HEK293 (cell line): ENCODE measurements at regions not wholly inside any gene's neighbourhood (a gene's known extent, or its start where the extent isn't known, plus 50 kb on each side); places are given as distances from the start of the nearest gene placed in this dataset.

Experiments used
- KLF1 ChIP-seq: fragments of 450-650 bp; formaldehyde crosslinking; IDR thresholded peaks from 2 replicates; pipeline ENCODE4 v1.5.1; 2016; ENCODE audit warnings: missing biosample characterization, missing genetic modification characterization
- MEIS1 ChIP-seq: sonication (generic); formaldehyde crosslinking; IDR thresholded peaks from 2 replicates; pipeline ENCODE4 v1.8.1; 2022; ENCODE audit warnings: missing genetic modification reagents, mild to moderate bottlenecking, borderline replicate concordance
- MZF1 ChIP-seq: fragments of 450-650 bp; formaldehyde crosslinking; IDR thresholded peaks from 2 replicates; pipeline ENCODE4 v1.5.1; 2017; ENCODE audit warnings: missing biosample characterization, missing genetic modification characterization, borderline replicate concordance
- SALL2 ChIP-seq: fragments of 450-650 bp; formaldehyde crosslinking; IDR thresholded peaks from 2 replicates; pipeline ENCODE4 v1.5.0; 2017; ENCODE audit warnings: missing biosample characterization, mild to moderate bottlenecking, missing genetic modification characterization, borderline replicate concordance
- ZBTB7A ChIP-seq: fragments of 450-650 bp; formaldehyde crosslinking; IDR thresholded peaks from 2 replicates; pipeline ENCODE4 v1.5.1; 2016; ENCODE audit warnings: low read depth, missing biosample characterization, missing genetic modification characterization
- ZFP69B ChIP-seq: fragments of 450-650 bp; formaldehyde crosslinking; IDR thresholded peaks from 2 replicates; pipeline ENCODE4 v1.5.1; 2016; ENCODE audit warnings: missing biosample characterization, missing genetic modification characterization
- ZNF169 ChIP-seq: fragments of 450-650 bp; formaldehyde crosslinking; IDR thresholded peaks from 2 replicates; pipeline ENCODE4 v1.5.1; 2016; ENCODE audit warnings: missing biosample characterization, missing genetic modification characterization
- ZNF174 ChIP-seq: fragments of 450-650 bp; formaldehyde crosslinking; IDR thresholded peaks from 2 replicates; pipeline ENCODE4 v1.5.0; 2017; ENCODE audit warnings: missing biosample characterization, mild to moderate bottlenecking, missing genetic modification characterization
- ZNF175 ChIP-seq: fragments of 450-650 bp; formaldehyde crosslinking; IDR thresholded peaks from 2 replicates; pipeline ENCODE4 v1.5.1; 2016; ENCODE audit warnings: missing biosample characterization, missing genetic modification characterization
- ZNF24 ChIP-seq: fragments of 450-650 bp; formaldehyde crosslinking; IDR thresholded peaks from 2 replicates; pipeline ENCODE4 v1.5.1; 2016; ENCODE audit warnings: missing biosample characterization, missing genetic modification characterization
- ZNF292 ChIP-seq: fragments of 450-650 bp; formaldehyde crosslinking; IDR thresholded peaks from 2 replicates; pipeline ENCODE4 v1.5.1; 2016; ENCODE audit warnings: low read depth, missing biosample characterization, missing genetic modification characterization, borderline replicate concordance
- ZNF311 ChIP-seq: fragments of 450-650 bp; formaldehyde crosslinking; IDR thresholded peaks from 2 replicates; pipeline ENCODE4 v1.5.1; 2017; ENCODE audit warnings: missing biosample characterization, missing genetic modification characterization, borderline replicate concordance
- ZNF394 ChIP-seq: fragments of 450-650 bp; formaldehyde crosslinking; IDR thresholded peaks from 2 replicates; pipeline ENCODE4 v1.5.1; 2016; ENCODE audit warnings: missing biosample characterization, missing genetic modification characterization, mild to moderate bottlenecking, moderate library complexity, borderline replicate concordance
- ZNF501 ChIP-seq: fragments of 450-650 bp; formaldehyde crosslinking; IDR thresholded peaks from 2 replicates; pipeline ENCODE4 v1.5.1; 2016; ENCODE audit warnings: missing biosample characterization, missing genetic modification characterization
- ZNF521 ChIP-seq: fragments of 450-650 bp; formaldehyde crosslinking; IDR thresholded peaks from 2 replicates; pipeline ENCODE4 v1.5.1; 2017; ENCODE audit warnings: missing biosample characterization, mild to moderate bottlenecking, missing genetic modification characterization
- ZNF544 ChIP-seq: fragments of 450-650 bp; formaldehyde crosslinking; IDR thresholded peaks from 2 replicates; pipeline ENCODE4 v1.5.0; 2017; ENCODE audit warnings: missing biosample characterization, missing genetic modification characterization
- ZNF561 ChIP-seq: fragments of 450-650 bp; IDR thresholded peaks from 2 replicates; pipeline ENCODE4 v1.5.1; 2018; ENCODE audit warnings: missing biosample characterization, missing genetic modification characterization, borderline replicate concordance
- ZNF621 ChIP-seq: fragments of 450-650 bp; formaldehyde crosslinking; IDR thresholded peaks from 2 replicates; pipeline ENCODE4 v1.5.1; 2017; ENCODE audit warnings: missing biosample characterization, missing genetic modification characterization
- ZNF76 ChIP-seq: fragments of 450-650 bp; formaldehyde crosslinking; IDR thresholded peaks from 2 replicates; pipeline ENCODE4; 2016; ENCODE audit warnings: low read depth, missing biosample characterization, missing genetic modification characterization, borderline replicate concordance
- ZNF768 ChIP-seq: fragments of 450-650 bp; formaldehyde crosslinking; IDR thresholded peaks from 2 replicates; pipeline ENCODE4 v1.5.1; 2018; ENCODE audit warnings: missing biosample characterization, mild to moderate bottlenecking, missing genetic modification characterization
- ZNF777 ChIP-seq: fragments of 450-650 bp; formaldehyde crosslinking; IDR thresholded peaks from 2 replicates; pipeline ENCODE4 v1.5.1; 2017; ENCODE audit warnings: missing biosample characterization, missing genetic modification characterization, borderline replicate concordance
- ZNF791 ChIP-seq: fragments of 450-650 bp; formaldehyde crosslinking; IDR thresholded peaks from 2 replicates; pipeline ENCODE4 v1.5.1; 2016; ENCODE audit warnings: missing biosample characterization, missing genetic modification characterization
- ZSCAN30 ChIP-seq: fragments of 450-650 bp; IDR thresholded peaks from 2 replicates; pipeline ENCODE4 v1.5.1; 2018; ENCODE audit warnings: missing biosample characterization, mild to moderate bottlenecking, missing genetic modification characterization, moderate library complexity
- TF ChIP-seq, protein P1 (sequence below): fragments of 450-650 bp; formaldehyde crosslinking; IDR thresholded peaks from 2 replicates; pipeline ENCODE4 v1.5.1; 2016; ENCODE audit warnings: missing biosample characterization, missing genetic modification characterization
- TF ChIP-seq, protein P2 (sequence below): fragments of 450-650 bp; formaldehyde crosslinking; IDR thresholded peaks from 2 replicates; pipeline ENCODE4 v1.5.1; 2016; ENCODE audit warnings: missing biosample characterization, missing genetic modification characterization
- TF ChIP-seq, protein P3 (sequence below): fragments of 450-650 bp; formaldehyde crosslinking; IDR thresholded peaks from 2 replicates; pipeline ENCODE4 v1.5.1; 2016; ENCODE audit warnings: missing biosample characterization, missing genetic modification characterization
- TF ChIP-seq, protein P4 (sequence below): fragments of 450-650 bp; IDR thresholded peaks from 2 replicates; pipeline ENCODE4 v1.5.1; 2018; ENCODE audit warnings: missing biosample characterization, missing genetic modification characterization
- TF ChIP-seq, protein P5 (sequence below): fragments of 450-650 bp; formaldehyde crosslinking; IDR thresholded peaks from 2 replicates; pipeline ENCODE4 v1.5.1; 2016; ENCODE audit warnings: missing biosample characterization, missing genetic modification characterization

DNA sequence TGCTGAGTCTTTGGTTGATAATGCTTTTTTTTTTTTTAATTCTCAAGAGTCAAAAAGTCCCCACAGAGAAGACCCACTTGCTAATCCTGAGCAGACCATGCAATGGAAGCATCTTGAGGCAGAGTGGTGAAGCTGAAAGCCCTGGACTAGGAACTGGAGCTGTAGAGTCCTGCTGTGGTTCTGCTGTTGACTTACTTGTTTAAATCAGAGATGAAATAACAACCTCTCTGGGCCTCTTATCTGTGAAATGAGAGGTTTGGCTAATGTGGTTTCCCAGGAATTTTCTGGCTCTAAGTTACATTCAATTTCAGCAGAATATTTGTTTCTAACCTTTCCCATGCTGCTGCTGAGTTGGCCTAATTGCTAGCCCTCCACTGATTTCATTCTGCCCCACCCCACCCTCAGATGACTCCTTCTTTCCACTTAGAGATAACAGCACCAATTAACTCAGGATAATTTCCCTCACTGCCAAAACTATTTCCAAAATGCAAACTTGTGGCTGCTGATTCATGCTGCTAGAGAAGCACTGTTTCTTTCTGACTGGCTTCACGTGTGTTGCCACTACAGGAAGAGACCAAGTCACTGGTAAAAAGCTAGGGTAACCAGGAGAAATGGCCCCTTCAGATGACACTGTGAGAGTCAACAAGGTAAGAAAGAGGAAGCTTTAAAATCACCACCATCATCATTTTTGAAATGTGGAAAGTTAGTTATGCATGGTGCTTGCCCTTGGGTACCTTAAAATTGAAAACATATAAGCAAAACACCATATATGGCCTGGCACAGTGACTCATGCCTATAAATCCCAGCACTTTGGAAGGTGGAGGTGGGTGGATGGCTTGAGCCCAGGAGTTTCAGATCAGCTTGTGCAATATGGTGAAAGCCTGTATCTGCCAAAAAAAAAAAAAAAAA, 326.4 kb downstream of the DCHS2 start (continued):
- TF ChIP-seq ZNF175 (tag by site-specific recombination) (no peak), ZNF24 (tag by site-specific recombination) (peak; percentile 89; the same call in 1 of the 2 replicates), ZNF174 (tag by site-specific recombination) (no peak), ZNF501 (tag by site-specific recombination) (peak; percentile 62; the same call in 1 of the 2 replicates), ZNF544 (tag by site-specific recombination) (no peak), ZNF791 (tag by site-specific recombination) (no peak), ZNF561 (no peak), ZNF521 (tag by site-specific recombination) (no peak), ZNF292 (tag by site-specific recombination) (no peak), SALL2 (tag by site-specific recombination) (no peak), ZNF169 (no peak), ZNF311 (tag by site-specific recombination) (no peak), ZNF621 (tag by site-specific recombination) (no peak), KLF1 (tag by site-specific recombination) (peak; percentile 91), ZSCAN30 (tag by site-specific recombination) (no peak), ZFP69B (tag by site-specific recombination) (peak; percentile 61; the same call in 1 of the 2 replicates), ZNF76 (tag by site-specific recombination) (no peak), ZNF768 (no peak), ZNF777 (no peak), ZBTB7A (no peak), MEIS1 (no peak), ZNF394 (tag by site-specific recombination) (peak; percentile 90), MZF1 (tag by site-specific recombination) (no peak)
- TF ChIP-seq, protein P1, sequence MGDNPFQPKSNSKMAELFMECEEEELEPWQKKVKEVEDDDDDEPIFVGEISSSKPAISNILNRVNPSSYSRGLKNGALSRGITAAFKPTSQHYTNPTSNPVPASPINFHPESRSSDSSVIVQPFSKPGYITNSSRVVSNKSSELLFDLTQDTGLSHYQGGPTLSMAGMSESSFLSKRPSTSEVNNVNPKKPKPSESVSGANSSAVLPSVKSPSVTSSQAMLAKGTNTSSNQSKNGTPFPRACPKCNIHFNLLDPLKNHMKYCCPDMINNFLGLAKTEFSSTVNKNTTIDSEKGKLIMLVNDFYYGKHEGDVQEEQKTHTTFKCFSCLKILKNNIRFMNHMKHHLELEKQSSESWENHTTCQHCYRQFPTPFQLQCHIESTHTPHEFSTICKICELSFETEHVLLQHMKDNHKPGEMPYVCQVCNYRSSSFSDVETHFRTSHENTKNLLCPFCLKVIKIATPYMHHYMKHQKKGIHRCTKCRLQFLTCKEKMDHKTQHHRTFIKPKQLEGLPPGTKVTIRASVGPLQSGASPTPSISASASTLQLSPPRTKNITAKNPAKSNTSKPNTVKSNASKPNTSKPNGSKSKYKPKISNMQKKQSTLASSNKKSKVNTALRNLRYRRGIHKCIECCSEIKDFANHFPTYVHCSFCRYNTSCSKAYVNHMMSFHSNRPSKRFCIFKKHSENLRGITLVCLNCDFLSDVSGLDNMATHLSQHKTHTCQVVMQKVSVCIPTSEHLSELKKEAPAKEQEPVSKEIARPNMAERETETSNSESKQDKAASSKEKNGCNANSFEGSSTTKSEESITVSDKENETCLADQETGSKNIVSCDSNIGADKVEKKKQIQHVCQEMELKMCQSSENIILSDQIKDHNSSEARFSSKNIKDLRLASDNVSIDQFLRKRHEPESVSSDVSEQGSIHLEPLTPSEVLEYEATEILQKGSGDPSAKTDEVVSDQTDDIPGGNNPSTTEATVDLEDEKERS (tag by site-specific recombination) = no peak
- TF ChIP-seq, protein P2, sequence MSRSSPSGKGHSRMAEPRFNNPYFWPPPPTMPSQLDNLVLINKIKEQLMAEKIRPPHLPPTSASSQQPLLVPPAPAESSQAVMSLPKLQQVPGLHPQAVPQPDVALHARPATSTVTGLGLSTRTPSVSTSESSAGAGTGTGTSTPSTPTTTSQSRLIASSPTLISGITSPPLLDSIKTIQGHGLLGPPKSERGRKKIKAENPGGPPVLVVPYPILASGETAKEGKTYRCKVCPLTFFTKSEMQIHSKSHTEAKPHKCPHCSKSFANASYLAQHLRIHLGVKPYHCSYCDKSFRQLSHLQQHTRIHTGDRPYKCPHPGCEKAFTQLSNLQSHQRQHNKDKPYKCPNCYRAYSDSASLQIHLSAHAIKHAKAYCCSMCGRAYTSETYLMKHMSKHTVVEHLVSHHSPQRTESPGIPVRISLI (tag by site-specific recombination) = no peak
- TF ChIP-seq, protein P3, sequence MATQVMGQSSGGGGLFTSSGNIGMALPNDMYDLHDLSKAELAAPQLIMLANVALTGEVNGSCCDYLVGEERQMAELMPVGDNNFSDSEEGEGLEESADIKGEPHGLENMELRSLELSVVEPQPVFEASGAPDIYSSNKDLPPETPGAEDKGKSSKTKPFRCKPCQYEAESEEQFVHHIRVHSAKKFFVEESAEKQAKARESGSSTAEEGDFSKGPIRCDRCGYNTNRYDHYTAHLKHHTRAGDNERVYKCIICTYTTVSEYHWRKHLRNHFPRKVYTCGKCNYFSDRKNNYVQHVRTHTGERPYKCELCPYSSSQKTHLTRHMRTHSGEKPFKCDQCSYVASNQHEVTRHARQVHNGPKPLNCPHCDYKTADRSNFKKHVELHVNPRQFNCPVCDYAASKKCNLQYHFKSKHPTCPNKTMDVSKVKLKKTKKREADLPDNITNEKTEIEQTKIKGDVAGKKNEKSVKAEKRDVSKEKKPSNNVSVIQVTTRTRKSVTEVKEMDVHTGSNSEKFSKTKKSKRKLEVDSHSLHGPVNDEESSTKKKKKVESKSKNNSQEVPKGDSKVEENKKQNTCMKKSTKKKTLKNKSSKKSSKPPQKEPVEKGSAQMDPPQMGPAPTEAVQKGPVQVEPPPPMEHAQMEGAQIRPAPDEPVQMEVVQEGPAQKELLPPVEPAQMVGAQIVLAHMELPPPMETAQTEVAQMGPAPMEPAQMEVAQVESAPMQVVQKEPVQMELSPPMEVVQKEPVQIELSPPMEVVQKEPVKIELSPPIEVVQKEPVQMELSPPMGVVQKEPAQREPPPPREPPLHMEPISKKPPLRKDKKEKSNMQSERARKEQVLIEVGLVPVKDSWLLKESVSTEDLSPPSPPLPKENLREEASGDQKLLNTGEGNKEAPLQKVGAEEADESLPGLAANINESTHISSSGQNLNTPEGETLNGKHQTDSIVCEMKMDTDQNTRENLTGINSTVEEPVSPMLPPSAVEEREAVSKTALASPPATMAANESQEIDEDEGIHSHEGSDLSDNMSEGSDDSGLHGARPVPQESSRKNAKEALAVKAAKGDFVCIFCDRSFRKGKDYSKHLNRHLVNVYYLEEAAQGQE = no peak
- TF ChIP-seq, protein P4, sequence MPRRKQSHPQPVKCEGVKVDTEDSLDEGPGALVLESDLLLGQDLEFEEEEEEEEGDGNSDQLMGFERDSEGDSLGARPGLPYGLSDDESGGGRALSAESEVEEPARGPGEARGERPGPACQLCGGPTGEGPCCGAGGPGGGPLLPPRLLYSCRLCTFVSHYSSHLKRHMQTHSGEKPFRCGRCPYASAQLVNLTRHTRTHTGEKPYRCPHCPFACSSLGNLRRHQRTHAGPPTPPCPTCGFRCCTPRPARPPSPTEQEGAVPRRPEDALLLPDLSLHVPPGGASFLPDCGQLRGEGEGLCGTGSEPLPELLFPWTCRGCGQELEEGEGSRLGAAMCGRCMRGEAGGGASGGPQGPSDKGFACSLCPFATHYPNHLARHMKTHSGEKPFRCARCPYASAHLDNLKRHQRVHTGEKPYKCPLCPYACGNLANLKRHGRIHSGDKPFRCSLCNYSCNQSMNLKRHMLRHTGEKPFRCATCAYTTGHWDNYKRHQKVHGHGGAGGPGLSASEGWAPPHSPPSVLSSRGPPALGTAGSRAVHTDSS (tag by site-specific recombination) = peak; percentile 54; the same call in 1 of the 2 replicates
- TF ChIP-seq, protein P5, sequence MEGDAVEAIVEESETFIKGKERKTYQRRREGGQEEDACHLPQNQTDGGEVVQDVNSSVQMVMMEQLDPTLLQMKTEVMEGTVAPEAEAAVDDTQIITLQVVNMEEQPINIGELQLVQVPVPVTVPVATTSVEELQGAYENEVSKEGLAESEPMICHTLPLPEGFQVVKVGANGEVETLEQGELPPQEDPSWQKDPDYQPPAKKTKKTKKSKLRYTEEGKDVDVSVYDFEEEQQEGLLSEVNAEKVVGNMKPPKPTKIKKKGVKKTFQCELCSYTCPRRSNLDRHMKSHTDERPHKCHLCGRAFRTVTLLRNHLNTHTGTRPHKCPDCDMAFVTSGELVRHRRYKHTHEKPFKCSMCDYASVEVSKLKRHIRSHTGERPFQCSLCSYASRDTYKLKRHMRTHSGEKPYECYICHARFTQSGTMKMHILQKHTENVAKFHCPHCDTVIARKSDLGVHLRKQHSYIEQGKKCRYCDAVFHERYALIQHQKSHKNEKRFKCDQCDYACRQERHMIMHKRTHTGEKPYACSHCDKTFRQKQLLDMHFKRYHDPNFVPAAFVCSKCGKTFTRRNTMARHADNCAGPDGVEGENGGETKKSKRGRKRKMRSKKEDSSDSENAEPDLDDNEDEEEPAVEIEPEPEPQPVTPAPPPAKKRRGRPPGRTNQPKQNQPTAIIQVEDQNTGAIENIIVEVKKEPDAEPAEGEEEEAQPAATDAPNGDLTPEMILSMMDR = no peak
